ENCODE measurements at regions not wholly inside any gene's neighbourhood (a gene's known extent, or its start where the extent isn't known, plus 50 kb on each side); places are given as distances from the start of the nearest gene placed in this dataset.

GRCh38 chr2:128789221-128789620 is 470.6 kb upstream of the HS6ST1 start:
- TF ChIP-seq ZBTB1 (CRISPR knock-in tag; IDR thresholded peaks at IDR 0.05; ENCODE audit: borderline replicate concordance, low read depth) (no peak), ZNF12 (CRISPR knock-in tag; IDR thresholded peaks at IDR 0.05) (no peak), PML (IDR thresholded peaks at IDR 0.05; ENCODE audit: low read length) (no peak), JUN (IDR thresholded peaks at IDR 0.05; ENCODE audit: borderline replicate concordance, low read depth, low read length) (no peak), JUN (CRISPR knock-in tag; IDR thresholded peaks at IDR 0.05; ENCODE audit: borderline replicate concordance) (no peak), RCOR1 (IDR thresholded peaks at IDR 0.05; ENCODE audit: borderline replicate concordance in 1 of 2, low read depth in 2 of 2, low read length in 2 of 2) (no peak), MAX (CRISPR knock-in tag; IDR thresholded peaks at IDR 0.05) (no peak), RBM14 (IDR thresholded peaks at IDR 0.05; ENCODE audit: borderline replicate concordance, insufficient read depth, low read depth, low read length) (no peak), PRDM10 (IDR thresholded peaks at IDR 0.05; ENCODE audit: partially characterized antibody) (no peak), MLLT1 (IDR thresholded peaks at IDR 0.05) (no peak), EZH2 (IDR thresholded peaks at IDR 0.05; ENCODE audit: borderline replicate concordance, low read depth, low read length) (no peak), TAF1 (IDR thresholded peaks at IDR 0.05; ENCODE audit: control insufficient read depth, extremely low read depth, insufficient read depth, low read length, severe bottlenecking) (no peak), E2F3 (CRISPR knock-in tag; IDR thresholded peaks at IDR 0.05) (no peak), CBX2 (IDR thresholded peaks at IDR 0.05; ENCODE audit: insufficient read depth, low read length, poor library complexity, severe bottlenecking) (no peak), ZNF232 (CRISPR knock-in tag; IDR thresholded peaks at IDR 0.05) (no peak)
